DMS53 (cell line): ENCODE measurements at regions not wholly inside any gene's neighbourhood (a gene's known extent, or its start where the extent isn't known, plus 50 kb on each side); places are given as distances from the start of the nearest gene placed in this dataset.
"Not testable (repeated sequence)": the region's sequence is repeated elsewhere in the genome, so short reads cannot be mapped to it uniquely, and the experiment has no call there.

Experiments used
- DNase-seq: peaks from one replicate; lab custom pipeline; 2025; lab: John Stamatoyannopoulos, UW

DNA sequence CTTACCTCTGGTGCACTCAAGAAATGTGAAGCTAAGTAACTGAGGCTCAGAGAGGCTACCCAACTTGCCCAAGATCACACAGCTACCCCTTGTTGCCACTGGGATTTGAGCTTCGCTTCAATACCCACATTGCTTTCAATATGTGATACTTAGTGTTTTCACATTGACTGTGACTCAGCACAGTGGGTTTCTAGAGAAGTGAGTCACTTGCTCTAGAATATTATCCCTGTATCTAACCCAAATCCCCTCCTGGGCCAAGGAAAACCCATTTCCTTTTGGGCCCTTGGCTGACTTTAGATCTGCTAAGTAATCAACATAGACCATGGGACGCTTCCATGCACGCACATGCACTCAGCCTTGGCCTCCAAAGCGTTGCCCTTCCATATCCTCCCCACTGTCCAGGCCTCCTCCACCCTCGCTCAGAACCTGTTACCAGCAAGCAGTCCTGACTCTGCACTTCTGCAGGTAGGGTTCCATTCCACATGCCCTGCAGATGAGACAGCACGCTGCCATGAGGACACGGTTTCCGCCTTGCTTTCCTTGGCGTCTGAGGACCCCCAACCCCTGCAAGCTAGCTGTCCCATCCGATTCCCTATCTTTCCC is 87.7 kb upstream of the CHST15 start:
- DNase-seq: no peak

DNA sequence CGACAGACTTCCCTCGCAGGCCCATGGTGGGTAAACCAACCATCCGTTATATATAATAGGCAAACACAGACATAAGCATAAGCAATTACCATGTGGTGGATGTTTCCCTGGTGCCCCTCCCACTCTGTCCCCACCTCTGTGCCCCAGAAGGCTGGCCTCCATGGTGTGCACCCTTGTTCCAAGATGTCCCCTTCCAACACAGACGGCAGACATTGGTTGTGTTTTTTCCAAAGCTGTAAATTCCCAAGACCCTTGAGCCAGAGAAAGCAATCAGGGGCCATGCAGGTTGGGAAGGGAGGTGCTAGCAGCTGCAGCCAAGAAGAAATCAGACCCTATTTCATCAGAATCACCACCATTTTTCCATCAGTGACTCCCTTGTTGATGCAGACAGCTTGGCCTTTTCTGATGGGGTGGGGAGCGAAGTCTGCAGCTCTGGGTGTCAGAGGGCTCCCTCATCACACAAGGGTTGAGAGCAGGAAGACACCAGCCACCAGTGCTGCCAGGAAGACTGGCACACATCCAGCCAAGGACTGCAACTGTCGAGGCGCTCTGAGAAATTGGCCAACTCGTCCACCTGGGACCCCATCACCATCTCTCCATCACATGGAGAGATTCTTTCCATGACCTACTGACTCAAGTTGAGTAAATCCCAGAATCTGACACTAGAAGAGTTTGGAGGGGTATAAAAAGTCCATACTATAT is 86.8 kb upstream of the CHST15 start:
- no peak for DNase-seq

DNA sequence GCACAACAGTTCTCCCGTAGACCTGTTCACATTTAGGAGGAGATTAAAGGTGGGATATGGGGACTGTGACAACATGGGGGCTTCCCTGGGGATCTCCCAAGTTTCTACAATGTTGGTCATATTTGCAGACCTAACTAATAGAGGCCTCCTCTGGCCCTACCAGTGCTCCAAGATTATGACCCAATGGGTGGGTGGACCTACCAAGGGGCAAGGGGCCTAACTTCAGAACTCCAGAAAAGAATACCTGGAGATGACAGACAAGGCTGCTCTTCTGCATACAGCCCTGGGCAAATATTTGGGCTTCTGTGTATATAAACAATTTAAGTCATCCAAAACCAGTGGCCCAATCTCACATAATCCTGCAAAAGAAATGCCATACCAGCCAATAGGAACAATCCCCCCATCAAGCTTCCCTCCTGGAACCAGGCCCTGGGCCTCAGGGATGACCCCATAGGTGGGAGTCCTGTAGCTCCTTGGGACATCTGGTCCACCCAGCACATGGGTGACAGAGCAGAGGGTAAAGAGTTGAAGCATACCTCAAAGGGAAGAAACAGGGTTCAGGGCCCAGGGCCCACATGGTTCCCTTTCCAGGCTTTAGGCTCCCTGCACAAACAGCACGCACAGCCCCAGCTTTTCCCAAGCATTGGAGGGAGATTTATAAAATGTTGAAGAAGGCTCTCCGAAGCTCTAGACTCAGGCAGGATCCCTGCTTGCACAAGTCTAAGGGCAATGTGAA is 86.1 kb upstream of the CHST15 start:
- DNase-seq: no peak

DNA sequence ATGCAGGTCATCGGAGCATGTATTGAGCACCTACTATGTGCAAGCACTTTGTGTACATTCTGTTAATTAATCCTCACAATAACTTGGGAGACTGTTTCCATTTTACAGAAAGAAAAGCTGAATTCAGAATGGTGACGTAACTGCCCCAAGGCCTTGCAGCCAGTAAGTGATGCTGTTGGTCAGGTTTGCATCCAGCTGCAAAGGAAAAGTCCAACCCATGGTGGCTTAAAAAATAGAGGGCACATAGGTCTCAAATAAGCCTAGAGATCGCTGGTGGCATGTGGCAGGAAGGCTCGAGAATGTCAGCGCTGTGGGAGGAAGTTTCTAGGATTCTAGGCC is 83.8 kb upstream of the CHST15 start:
- no peak for DNase-seq

DNA sequence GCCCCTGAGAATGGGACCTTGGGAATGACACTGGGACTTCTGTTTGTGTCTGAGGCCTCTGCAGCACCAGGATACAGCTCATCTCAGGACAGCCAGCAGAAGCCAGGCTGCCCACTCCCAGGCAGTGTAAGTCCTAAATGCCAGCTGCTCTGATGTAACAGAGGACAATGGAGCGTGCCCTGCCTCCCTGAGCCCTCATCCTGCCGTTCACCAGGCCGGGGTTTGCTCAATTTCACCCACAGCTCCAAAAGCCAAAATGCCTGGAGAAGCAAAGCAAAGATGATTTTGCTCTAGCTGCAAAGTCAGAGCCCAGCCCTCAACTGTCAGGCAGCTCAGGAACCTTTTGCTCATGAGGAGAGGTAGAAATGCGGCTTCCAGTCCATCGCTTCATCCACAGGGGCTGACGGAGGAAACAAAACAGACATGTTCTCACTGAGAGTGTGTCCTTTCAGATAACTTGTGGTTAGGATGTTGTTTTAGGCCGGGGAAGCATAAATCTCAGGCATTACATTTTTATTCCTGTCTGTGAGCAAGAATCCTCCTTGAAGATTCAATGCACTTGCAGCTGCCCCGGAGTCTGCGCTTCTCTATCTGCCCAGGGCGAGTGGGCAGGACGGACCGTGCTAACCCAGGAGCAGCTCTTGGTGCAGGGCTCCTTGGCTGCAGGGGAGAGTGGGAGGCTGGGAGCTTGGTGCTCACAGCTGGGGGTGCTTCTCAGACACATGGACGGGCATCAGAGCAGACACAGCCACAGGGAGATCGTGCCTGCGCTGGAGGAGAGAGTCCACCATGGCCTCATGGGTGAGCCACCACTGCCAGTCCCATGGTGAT is 83.2 kb upstream of the CHST15 start:
- no peak for DNase-seq

DNA sequence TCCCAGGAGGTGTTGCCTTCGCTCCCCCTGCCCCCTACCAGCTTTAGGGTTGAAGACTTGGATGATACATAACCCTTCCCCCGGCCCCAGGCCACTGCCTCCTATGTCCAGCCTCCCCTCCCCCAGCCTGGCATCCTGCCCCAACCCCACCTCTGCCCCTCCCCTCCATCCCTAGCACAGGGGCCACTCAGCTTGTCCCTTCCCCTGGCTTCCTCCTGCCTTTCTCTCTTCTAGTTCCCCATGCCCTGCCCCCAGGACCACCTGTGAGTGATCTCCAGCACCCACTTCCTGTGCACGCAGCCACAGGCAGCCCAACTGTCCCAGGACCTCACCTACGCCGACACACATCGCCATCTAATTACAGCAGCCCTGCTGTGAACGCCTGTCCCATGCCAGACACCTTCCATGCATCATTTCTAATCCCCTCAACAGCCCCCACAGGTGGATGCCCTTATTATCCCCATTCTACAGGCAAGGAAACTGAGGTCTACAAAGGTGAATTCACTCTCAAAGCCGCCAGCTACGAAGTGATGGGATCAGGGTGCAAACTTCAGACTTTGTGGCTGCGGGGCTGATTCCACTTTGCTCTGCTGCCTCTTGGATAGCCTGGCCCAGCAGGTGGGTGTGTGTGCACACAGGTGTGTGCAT is 82.4 kb upstream of the CHST15 start:
- no peak for DNase-seq

DNA sequence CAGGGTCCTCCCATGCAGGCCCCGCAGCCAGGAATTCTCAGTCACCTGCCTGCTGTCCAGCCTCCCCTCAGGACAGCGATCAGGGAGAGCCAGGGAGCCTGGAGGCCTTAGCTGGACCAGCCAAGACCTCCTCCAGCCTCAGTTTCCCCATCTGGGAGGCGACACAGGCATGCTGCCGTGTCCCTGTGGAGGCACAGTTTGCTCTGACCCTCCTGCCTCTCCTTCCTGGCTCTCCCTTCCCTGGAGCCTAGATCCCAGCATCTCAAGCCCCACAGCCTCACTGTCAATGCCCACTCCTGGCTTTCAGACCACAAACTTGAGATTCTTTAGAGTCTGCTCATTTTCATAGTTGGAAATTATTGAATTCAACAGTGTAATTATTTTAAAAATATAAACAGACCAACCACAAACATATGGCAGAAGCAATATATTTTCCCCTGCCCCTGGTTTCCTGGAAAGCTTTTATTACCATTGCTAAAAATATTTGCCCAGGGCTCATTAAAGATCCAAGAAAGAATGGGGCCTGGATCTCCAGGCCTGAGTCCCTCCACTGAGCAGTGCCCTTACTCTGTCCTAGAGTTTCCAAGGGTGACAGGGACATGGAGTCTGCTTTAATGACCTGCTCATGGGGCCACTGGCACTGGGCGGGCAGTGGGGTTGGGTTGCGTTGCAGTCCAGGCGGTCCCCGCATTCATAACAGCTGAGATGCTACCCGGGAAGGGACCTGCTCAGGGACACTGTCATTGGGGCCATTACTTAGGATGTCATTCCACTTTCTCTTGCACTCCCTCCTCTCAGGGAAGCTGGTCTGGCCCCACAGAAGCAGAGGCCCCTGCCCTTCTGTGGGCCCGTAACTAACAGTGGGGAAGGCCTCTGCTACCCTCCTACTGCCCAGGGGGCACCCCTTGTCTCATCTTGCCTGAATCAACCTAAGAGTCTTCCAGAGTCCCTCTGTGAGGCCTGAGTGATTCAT is 81.6 kb upstream of the CHST15 start:
- no peak for DNase-seq

DNA sequence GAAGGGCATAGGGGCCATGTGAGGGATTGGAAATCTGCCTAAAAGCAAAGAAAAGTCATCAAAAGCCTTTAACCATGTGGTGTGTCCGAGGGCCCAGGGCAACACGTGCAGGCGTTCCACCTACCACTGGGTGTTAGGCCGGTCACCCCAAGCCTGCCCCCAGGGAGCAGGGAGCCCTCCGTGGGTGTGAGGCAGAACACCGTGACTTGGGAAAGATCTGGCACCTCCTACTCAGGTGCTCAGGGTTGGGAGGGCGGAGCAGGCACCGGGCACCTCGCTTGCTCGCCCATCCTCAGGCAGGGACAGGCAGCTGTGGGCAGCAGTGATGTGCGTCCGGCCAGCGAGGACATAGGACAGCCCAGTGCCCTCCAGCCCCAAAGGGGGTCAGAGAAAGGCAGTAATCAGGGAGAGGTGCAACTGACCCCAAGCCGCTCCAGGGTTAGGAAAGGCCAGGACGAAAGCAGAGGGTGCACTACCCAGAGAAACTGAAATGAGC is 80.7 kb upstream of the CHST15 start:
- DNase-seq: no peak

DNA sequence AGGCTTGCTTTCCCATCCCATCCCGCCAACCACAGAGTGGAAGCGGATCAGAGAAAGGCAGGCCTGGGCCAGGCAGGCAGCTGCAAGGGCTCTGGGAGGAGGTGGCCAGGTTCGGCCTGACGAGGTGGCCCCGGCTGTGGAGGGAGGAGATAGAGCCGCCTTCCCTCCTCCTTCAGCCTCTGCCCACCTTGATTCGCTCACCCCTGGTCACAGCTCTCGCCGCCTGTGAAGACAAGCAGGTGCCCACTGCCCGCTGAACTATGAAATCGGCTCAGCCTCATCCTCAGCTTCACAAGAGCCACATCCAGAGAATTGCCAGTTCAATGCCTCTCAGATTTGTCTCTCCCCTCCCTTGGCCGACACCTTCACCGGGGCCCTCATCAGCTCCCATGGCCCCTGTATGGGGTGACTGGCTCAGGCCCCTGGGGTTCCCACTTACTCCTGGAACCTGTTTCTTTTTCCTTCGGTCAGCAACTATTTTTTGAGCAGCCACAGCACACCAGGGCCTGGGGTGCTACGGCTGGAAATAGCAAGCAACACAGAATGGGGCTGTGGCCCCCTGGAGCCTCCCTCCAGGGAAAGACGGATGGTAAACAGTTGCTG is 80.0 kb upstream of the CHST15 start:
- no peak for DNase-seq

DNA sequence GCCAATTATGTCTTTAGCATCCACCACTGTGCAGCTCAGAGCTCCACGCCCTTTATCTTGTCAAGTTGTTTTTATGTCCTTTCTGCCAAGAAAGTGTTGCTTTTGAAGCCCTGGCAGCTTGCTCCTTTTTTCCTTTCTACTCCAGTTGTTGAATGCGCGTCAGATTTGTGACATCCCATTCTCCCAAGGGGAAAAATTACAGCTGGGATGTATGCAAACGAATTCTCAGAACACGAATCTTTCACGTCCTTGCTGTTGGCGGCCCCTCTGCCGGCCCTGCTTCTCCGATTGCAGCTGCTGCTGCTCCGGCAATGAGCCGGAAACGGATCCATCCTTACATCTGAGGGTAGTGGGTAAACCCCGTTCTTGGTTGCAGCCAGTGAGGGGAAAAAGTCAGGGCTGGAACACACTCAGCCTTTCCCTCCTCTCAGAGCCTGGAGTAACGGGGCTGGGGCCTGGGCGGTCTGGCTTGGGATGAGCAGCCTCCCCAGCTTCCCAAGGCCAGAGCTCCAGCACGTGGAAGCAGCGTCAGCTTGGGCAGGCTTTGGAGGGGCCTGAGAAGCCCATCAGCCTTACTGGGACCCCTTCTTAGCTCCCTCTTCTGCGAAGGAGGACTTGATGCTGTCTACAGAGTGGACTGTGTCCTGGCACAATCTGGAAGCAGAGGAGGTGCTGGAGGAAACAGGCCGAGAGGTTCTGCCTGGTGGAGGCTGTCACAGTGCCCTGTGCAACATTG is 79.0 kb upstream of the CHST15 start:
- DNase-seq: no peak

DNA sequence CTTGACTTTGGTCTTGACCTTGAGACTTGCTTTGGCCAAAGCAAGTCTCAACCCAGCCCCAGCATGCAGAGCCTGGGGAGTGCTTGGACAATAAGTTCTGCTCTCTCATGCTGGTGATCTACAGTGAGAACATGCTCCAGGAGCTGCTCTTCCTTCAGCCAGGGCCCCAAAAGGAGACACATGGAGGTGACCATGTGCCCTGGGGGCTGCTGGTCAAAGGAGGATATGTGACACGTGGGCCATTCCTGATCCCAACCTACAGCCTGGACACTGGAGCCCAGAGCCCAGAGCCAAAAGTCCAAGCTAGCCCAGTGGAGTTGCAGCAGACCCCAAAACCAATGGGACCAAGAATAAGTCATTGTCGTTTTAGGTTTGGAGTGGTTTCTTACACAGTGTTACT is 78.2 kb upstream of the CHST15 start:
- DNase-seq: no peak

DNA sequence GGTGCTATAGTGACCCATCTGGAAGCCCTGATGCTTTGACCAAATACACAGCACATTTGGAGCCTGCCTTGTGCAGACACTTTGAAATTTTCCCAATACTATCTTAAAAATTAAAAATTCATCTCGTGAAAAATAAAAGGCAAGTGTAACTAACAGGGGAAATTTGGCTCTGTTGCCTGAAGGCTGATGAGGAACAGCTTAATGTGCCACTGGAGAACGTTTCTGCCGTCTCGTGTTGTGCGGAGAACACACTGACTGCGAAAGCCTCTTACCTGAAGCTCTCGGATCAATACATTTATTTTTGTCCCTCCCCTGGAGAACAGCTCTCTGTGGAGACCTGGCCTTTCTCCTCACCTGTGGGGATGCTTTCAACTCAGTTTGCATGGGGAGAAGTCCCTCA is 77.2 kb upstream of the CHST15 start:
- DNase-seq: no peak

DNA sequence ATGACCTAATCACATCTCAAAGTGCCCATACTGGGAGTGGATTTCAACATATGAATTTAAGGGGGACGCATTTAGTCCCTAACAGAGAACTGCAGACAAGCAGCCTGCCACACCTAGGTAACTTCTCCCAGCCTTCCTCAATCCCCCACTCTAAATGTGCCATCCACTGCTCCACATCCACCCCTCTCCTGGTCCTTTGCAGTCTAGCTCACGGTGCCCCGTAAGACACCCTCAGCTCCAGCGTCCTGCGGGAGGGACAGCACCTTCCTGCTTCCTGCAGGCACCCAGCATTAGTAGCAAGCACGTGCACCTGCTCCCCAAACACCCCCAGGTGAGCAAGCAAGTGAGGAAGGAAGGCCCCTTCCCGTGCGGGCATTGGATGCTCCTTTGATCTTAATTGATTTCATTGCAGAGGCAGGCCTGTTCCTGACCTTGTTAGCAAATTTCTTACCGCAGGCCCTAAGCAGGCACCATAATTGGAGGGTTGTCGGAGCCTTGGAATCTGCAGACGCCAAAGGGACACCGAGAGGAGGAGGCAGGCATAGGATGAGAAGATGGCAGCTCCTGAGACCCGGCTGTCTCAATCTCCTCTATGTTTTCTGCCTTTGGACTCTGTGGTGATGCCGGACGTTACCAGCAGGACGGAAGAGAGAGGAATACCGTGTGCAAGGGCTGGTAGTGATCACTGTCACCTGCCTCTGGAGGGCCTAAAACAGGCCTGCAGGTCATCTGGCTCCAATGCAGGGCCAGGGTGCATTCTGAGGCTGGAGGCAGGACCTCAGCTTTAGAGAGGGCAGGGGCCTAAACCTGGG is 75.8 kb upstream of the CHST15 start:
- no peak for DNase-seq

DNA sequence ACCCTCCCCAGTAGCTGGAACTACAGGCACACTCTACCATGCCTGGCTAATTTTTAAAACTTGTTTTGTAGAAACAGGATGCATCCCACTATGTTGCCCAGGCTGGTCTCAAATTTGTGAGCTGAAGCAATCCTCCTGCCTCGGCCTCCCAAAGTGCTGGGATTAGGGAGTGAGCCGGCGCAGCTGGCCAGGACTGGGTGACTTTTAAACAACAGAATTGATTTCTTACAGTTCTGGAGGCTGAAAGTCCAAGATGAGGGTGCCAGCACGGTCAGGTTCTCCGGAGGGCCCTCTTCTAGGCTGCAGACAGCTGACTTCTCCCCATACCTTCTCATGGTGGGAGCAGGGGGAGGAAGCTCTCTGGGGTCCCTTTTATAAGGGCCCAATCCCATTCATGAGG is 75.2 kb upstream of the CHST15 start:
- no peak for DNase-seq

DNA sequence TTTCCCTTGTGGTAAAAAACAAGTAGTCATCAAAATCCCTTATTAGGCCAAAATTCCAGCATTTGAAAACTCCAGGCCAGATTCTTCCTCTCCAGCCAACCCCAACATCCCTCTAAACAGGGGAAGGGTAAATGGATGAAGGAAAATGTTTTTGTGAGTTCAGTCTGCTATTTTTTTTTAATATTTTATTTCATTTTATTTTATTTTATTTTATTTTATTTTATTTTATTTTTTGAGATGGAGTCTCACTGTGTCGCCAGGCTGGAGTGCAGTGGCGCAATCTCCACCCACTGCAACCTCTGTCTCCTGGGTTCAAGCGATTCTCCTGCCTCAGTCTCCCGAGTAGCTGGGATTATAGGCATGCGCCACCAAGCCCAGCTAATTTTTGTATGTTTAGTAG is 74.5 kb upstream of the CHST15 start:
- not testable (repeated sequence) for DNase-seq

DNA sequence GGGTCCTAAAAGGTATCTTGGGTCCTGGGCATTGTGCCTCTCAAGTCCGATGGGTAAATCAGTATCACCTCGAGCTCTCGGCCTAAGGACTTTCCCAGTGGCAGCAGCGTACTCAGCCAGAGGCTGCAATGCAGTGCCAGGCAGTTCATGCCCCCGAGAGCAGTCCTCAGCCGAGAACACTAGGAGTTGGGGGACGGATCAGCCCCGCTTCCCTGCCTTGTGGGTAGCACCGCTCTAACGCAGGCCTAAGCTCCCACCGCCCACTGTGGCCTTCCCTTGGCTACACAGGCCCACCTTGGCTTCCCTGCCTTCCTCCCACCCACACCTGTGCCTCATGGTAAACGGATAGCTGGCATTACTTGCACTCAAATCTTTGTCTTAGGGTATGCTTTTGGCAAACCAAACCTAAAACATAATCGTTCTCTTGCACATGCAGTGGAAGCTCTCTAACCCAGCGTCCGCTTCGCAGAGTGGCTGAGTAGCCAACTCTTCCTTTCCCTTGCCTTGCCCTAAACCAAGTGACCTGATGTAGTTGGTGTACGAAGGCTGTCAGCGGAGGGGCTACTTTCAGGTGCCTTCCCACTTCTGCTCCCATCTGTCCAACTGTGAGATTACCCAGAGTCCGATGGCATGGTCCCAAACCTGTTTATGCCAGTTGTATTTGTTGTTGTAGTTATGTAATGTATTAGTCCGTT is 73.2 kb upstream of the CHST15 start:
- no peak for DNase-seq

DNA sequence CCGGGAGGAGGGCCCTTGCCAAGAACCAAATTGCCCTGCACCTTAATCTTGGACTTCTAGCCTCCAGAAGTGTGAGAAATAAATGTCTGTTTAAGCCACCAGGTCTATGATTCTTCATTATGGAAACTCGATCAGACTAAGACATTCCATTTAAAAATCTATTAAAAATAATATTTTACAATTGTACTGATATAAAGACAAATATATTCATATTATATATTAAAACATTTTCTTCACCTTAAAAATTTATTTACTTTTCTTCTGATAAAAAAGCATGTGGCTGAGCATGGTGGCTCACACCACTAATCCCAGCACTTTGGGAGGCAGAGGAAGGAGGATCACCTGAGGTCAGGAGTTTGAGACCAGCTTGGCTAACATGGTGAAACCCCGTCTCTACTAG is 72.4 kb upstream of the CHST15 start:
- DNase-seq: no peak

DNA sequence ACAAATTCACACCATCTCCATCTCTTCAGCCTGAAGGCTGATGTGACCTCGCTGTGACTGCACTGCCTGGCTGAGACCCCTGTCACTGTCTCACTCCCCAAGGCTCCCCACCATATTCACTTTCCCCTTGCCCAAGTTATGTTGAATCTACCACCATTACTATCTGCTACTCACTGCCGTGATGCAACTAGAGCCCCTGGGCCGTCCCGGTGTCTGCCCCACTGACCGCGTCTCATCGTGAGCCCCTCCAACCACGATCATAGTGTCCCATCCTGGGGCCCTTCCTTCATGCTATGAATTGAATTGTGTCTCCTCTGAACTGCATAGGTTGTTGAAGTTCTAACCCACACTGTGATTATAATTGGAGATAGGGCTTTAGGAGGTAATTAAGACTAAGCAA is 71.9 kb upstream of the CHST15 start:
- DNase-seq: no peak
